ENCODE measurements at regions not wholly inside any gene's neighbourhood (a gene's known extent, or its start where the extent isn't known, plus 50 kb on each side); places are given as distances from the start of the nearest gene placed in this dataset.

GRCh38 chr12:66062290-66062625 is 68.3 kb downstream of the LLPH start:
- TF ChIP-seq CTCF (IDR thresholded peaks at IDR 0.05; ENCODE audit: low read depth, low read length) (no peak), EZH2phosphoT487 (IDR thresholded peaks at IDR 0.05; ENCODE audit: low read depth) (no peak)
